ENCODE measurements at regions not wholly inside any gene's neighbourhood (a gene's known extent, or its start where the extent isn't known, plus 50 kb on each side); places are given as distances from the start of the nearest gene placed in this dataset.

DNA sequence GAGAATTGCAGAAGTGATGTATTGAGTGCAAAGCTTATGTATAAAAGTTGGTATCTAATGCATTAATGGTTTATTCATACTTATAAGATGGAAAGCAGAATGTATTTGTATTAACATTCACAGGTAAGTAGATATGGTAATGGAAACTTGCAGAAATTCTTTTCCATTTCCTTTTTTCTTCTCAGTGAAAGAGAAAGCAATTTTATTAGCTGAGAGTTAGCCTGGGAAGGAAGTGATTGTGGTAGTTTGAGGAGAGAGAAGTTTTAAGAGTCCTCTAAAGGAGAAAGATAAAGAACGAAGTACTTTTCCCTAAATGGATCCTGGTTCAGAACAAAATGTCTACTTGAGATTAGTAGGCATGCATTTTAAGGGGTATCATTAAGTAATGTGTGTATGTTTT, 60.1 kb upstream of the OSTN start:
- TF ChIP-seq, protein P1, sequence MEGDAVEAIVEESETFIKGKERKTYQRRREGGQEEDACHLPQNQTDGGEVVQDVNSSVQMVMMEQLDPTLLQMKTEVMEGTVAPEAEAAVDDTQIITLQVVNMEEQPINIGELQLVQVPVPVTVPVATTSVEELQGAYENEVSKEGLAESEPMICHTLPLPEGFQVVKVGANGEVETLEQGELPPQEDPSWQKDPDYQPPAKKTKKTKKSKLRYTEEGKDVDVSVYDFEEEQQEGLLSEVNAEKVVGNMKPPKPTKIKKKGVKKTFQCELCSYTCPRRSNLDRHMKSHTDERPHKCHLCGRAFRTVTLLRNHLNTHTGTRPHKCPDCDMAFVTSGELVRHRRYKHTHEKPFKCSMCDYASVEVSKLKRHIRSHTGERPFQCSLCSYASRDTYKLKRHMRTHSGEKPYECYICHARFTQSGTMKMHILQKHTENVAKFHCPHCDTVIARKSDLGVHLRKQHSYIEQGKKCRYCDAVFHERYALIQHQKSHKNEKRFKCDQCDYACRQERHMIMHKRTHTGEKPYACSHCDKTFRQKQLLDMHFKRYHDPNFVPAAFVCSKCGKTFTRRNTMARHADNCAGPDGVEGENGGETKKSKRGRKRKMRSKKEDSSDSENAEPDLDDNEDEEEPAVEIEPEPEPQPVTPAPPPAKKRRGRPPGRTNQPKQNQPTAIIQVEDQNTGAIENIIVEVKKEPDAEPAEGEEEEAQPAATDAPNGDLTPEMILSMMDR (IDR thresholded peaks at IDR 0.05) = no peak
- no peak for TF ChIP-seq POLR2A (IDR thresholded peaks at IDR 0.05)

All from Peyer's patch (tissue), 4 donors.